Mononuclear cell (primary cell): ENCODE measurements at regions not wholly inside any gene's neighbourhood (a gene's known extent, or its start where the extent isn't known, plus 50 kb on each side); places are given as distances from the start of the nearest gene placed in this dataset.

ENCODE experiments used
- H3K27me3 ChIP-seq: 2 replicates; pipeline ENCODE4 v1.6.0; 2011; ENCODE audit warnings: low read length, control low read depth; ENCODE audit not compliant: insufficient read depth
- H3K4me1 ChIP-seq: 2 replicates; pipeline ENCODE4 v1.5.1; 2011; ENCODE audit warnings: mild to moderate bottlenecking, low read length, control low read depth; ENCODE audit not compliant: insufficient read depth
- H3K4me3 ChIP-seq: 2 replicates; pipeline ENCODE4 v1.5.1; 2011; ENCODE audit warnings: mild to moderate bottlenecking, low read length, moderate library complexity
- H3K9me3 ChIP-seq: 2 replicates; pipeline ENCODE4 v1.5.1; 2011; ENCODE audit warnings: low read depth, mild to moderate bottlenecking, control low read depth, low read length

- H3K27me3 ChIP-seq, result no peaks in the 10 kb centered on the region
- H3K9me3 ChIP-seq, result no peaks in the 10 kb centered on the region
- H3K4me1 ChIP-seq, result peaks cover 16% of the 10 kb centered on the region
- H3K4me3 ChIP-seq, result no peak overlapping the region
Measured at GRCh38 chr12:92987362-92987761, 58.3 kb upstream of the EEA1 start.

- H3K9me3 ChIP-seq, result no peaks in the 10 kb centered on the region
- no peaks in the 10 kb centered on the region for H3K27me3 ChIP-seq
- no peak overlapping the region for H3K4me3 ChIP-seq
- H3K4me1 ChIP-seq, result peaks cover 16% of the 10 kb centered on the region
Measured at GRCh38 chr12:92987846-92988621, 58.9 kb upstream of the EEA1 start.

GRCh38 chr12:92988622-92989130 is 59.6 kb upstream of the EEA1 start:
- no peaks in the 10 kb centered on the region for H3K27me3 ChIP-seq
- H3K4me1 ChIP-seq, result peaks cover 16% of the 10 kb centered on the region
- H3K9me3 ChIP-seq, result no peaks in the 10 kb centered on the region
- H3K4me3 ChIP-seq, result no peak overlapping the region

- Histone ChIP-seq H3K4me3 (no peak overlapping the region), H3K9me3 (no peaks in the 10 kb centered on the region), H3K4me1 (peaks cover 16% of the 10 kb centered on the region), H3K27me3 (no peaks in the 10 kb centered on the region)
Measured at GRCh38 chr12:92989715-92990484, 60.8 kb upstream of the EEA1 start.

DNA sequence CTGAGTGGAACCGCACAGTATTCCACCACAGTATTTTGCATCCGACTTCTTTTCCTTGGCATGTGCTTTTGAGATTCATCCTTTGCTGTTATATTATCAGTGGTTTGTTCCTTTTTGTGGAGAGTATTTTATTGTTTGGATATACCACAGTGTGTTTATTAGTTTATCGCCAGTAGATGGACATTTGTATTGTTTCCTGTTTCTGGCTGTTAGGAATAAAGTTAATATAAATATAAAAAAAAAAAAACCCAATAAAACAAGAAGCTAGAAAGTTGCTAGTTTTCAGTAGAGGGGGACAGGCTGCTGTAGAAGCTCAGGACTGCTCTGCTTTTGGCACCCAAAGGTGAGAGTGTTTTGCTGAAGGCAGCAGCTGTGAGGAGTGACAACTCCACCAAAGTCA is 62.0 kb upstream of the EEA1 start:
- Histone ChIP-seq H3K4me1 (peaks cover 16% of the 10 kb centered on the region), H3K9me3 (no peaks in the 10 kb centered on the region), H3K27me3 (no peaks in the 10 kb centered on the region), H3K4me3 (no peak overlapping the region)

GRCh38 chr12:92992041-92992440 is 62.9 kb upstream of the EEA1 start:
- Histone ChIP-seq H3K9me3 (no peaks in the 10 kb centered on the region), H3K4me3 (no peak overlapping the region), H3K27me3 (no peaks in the 10 kb centered on the region), H3K4me1 (peaks cover 16% of the 10 kb centered on the region)

- Histone ChIP-seq H3K4me3 (no peak overlapping the region), H3K4me1 (peaks cover 6% of the 10 kb centered on the region), H3K9me3 (no peaks in the 10 kb centered on the region), H3K27me3 (no peaks in the 10 kb centered on the region)
Measured at GRCh38 chr12:92993259-92993658, 64.2 kb upstream of the EEA1 start.

GRCh38 chr12:92995258-92995903 is 66.3 kb upstream of the EEA1 start:
- H3K4me1 ChIP-seq, result no peaks in the 10 kb centered on the region
- no peak overlapping the region for H3K4me3 ChIP-seq
- H3K27me3 ChIP-seq, result no peaks in the 10 kb centered on the region
- H3K9me3 ChIP-seq, result no peaks in the 10 kb centered on the region

- Histone ChIP-seq H3K9me3 (no peaks in the 10 kb centered on the region), H3K4me3 (no peak overlapping the region), H3K27me3 (no peaks in the 10 kb centered on the region), H3K4me1 (no peaks in the 10 kb centered on the region)
Measured at GRCh38 chr12:93000026-93000425, 70.9 kb upstream of the EEA1 start.

GRCh38 chr12:93001407-93001806 is 72.3 kb upstream of the EEA1 start:
- Histone ChIP-seq H3K4me3 (no peak overlapping the region), H3K4me1 (no peaks in the 10 kb centered on the region), H3K9me3 (no peaks in the 10 kb centered on the region), H3K27me3 (no peaks in the 10 kb centered on the region)

DNA sequence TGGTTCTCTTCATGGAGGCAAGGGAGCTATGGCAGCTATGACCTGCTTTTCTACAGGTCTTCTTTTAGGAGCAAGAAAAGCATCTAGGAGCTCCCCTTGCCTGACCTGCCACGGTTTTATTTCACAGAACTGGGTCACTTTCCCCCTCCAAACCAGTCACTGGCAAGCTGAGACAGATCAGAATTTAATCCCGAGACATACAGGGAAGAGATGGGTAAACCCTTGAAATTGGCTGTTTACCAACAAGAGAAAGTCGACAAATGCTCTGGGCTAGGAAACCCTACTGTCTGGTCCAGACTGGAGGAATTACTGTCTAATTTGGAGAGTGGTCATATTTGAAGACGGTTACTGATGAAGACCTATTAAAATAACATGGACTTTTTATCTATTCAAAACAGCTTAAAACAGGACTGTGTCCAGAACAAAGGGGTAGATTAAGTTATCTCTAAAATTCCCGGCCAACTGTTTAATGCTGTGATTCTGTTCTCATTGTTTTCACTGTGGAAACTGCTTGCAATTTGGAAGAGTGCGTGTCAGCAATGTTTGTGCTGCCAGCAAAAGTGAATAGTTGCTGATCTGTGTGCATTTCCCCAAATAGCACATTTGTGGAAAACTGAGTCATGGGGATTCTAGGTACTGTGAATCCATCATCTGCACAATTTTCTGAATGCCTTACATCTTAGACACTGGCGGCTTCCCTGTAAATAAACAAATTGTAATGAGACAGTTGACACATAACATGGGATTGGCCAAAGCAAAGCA is 73.4 kb upstream of the EEA1 start:
- no peaks in the 10 kb centered on the region for H3K27me3 ChIP-seq
- H3K4me1 ChIP-seq, result no peaks in the 10 kb centered on the region
- no peaks in the 10 kb centered on the region for H3K9me3 ChIP-seq
- no peak overlapping the region for H3K4me3 ChIP-seq

- Histone ChIP-seq H3K9me3 (no peaks in the 10 kb centered on the region), H3K27me3 (no peaks in the 10 kb centered on the region), H3K4me1 (no peaks in the 10 kb centered on the region), H3K4me3 (no peak overlapping the region)
Measured at GRCh38 chr12:93003531-93004239, 74.6 kb upstream of the EEA1 start.

- no peak overlapping the region for H3K4me3 ChIP-seq
- H3K9me3 ChIP-seq, result no peaks in the 10 kb centered on the region
- H3K4me1 ChIP-seq, result no peaks in the 10 kb centered on the region
- H3K27me3 ChIP-seq, result no peaks in the 10 kb centered on the region
Measured at GRCh38 chr12:93005928-93006392, 76.9 kb upstream of the EEA1 start.
